ENCODE measurements at regions not wholly inside any gene's neighbourhood (a gene's known extent, or its start where the extent isn't known, plus 50 kb on each side); places are given as distances from the start of the nearest gene placed in this dataset.

DNA sequence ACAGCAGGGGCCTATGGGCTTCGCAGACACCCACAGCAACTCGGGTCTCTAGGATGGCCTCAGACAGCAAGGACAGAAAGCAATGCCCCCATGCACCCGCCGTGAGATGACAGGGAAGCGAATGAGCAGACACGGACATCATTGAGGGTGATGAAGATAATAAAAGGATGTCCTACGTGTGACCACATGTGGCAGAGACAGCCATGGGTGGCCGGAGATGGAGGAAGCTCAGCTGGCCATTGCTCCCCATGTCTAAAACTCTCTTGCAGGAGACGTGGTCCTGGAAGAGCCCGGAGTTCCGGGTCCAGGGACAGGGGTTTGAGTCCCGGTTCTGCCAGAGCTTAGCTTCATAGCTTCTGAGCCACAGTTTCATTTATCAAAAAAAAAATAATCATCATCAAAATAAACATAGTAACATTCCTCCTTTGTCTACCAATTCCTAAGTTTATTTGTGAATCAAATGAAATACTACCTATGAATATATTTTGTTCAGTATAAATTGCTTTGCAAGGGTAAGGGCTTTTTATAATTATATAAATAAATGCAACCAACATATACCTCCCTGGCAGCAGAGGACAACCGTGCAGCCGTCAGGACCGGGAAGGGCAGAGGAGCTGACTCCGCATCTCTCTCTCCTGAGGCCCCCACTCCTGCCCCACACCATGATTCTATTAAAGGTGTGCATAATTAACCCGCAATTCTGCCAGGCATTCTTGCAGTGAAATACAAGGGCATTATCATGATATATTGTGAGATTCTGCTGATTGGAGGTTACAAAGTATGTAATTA, 401.4 kb upstream of the MYT1L start:
- ATAC-seq = no peak
- intact Hi-C loops (cut with DNase I) = loop anchor here in 1 of 2 donors (10.0 kb wide), 1 partner anchor 1052 kb away; no protein-coding TSS in a partner anchor
- TF ChIP-seq, protein P1, sequence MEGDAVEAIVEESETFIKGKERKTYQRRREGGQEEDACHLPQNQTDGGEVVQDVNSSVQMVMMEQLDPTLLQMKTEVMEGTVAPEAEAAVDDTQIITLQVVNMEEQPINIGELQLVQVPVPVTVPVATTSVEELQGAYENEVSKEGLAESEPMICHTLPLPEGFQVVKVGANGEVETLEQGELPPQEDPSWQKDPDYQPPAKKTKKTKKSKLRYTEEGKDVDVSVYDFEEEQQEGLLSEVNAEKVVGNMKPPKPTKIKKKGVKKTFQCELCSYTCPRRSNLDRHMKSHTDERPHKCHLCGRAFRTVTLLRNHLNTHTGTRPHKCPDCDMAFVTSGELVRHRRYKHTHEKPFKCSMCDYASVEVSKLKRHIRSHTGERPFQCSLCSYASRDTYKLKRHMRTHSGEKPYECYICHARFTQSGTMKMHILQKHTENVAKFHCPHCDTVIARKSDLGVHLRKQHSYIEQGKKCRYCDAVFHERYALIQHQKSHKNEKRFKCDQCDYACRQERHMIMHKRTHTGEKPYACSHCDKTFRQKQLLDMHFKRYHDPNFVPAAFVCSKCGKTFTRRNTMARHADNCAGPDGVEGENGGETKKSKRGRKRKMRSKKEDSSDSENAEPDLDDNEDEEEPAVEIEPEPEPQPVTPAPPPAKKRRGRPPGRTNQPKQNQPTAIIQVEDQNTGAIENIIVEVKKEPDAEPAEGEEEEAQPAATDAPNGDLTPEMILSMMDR (IDR thresholded peaks at IDR 0.05) = no peak
- no peak for DNase-seq
- no peak overlapping the region for H3K27ac ChIP-seq
- H3K27me3 ChIP-seq (ENCODE audit: insufficient read depth in 3 of 3, low read length in 2 of 3) = no peaks in the 10 kb centered on the region
- WGBS, 3 donors = 82 to 83% (median 83%) methylated on average over 17 of the region's 17 CpGs
- no peaks in the 10 kb centered on the region for H3K4me1 ChIP-seq
- no peaks in the 10 kb centered on the region for H3K36me3 ChIP-seq (ENCODE audit: insufficient read depth in 1 of 2, low read depth in 1 of 2)
- no peaks in the 10 kb centered on the region for H3K9me3 ChIP-seq
- H3K4me3 ChIP-seq = no peak overlapping the region

DNA sequence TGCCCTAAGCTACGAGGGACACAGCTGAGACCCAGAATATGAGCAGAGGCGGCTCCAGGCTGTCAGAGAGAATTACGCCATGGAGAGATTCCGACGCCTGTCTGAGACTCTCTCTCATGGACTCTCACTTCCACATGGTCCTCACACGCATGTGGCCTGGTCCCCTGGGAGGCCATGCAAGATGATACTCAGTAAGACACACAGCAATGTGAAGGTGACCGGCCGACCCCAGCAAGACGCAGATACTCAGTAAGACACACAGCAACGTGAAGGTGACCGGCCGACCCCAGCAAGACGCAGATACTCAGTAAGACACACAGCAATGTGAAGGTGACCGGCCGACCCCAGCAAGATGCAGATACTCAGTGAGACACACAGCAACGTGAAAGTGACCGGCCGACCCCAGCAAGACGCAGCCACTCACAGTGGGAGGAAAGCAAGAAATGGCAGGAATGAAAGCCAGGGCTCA, 400.8 kb upstream of the MYT1L start:
- ATAC-seq = no peak
- Histone ChIP-seq H3K36me3 (ENCODE audit: insufficient read depth in 1 of 2, low read depth in 1 of 2) (no peaks in the 10 kb centered on the region), H3K27ac (no peak overlapping the region), H3K4me1 (no peaks in the 10 kb centered on the region), H3K27me3 (ENCODE audit: insufficient read depth in 3 of 3, low read length in 2 of 3) (no peaks in the 10 kb centered on the region), H3K9me3 (no peaks in the 10 kb centered on the region), H3K4me3 (no peak overlapping the region)
- no peak for DNase-seq
- WGBS, 3 donors = 70 to 80% (median 74%) methylated on average over 19 of the region's 19 CpGs
- TF ChIP-seq, protein P1 (IDR thresholded peaks at IDR 0.05) = no peak
- intact Hi-C loops (cut with DNase I) = loop anchor here in 1 of 2 donors (10.0 kb wide), 1 partner anchor 1053 kb away; no protein-coding TSS in a partner anchor

DNA sequence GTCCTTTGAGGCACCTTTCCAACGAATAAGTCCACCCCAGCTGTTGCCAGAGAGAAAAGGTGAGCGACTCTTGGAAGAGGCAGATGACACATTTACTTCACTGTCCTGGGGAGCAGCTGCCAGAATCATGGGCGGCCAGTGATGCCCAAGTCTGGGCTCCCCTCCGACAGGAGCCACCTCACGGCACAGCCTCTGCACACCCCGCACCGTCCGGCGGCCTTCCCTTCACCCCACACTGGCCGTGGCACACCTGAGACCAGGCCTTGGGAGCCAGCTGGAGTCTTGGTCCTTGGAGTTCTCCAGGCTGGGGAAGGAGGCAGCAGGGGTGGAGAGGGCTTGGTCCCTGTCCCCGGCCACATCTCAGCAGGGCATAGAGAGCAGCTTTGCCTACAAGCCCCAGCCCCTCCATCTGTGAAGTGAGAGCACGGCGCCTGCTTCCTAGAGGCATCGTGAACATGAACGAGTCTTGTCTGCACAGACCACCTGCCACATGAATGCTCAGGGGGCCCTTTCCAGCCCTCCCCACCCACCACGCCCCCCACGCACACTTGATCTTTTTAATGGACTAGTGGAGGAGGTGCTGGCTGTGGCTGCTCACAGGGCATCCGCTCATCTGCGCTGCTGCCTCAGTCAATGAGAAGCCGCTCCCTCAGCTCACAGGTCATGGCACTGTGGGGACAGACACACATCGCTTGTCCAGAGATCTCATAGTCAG, 400.2 kb upstream of the MYT1L start:
- H3K4me3 ChIP-seq = no peak overlapping the region
- DNase-seq = no peak
- ATAC-seq = no peak
- intact Hi-C loops (cut with DNase I) = loop anchor here in 1 of 2 donors (10.0 kb wide), 1 partner anchor 1054 kb away; no protein-coding TSS in a partner anchor
- H3K4me1 ChIP-seq = no peaks in the 10 kb centered on the region
- H3K9me3 ChIP-seq = no peaks in the 10 kb centered on the region
- 81 to 87% (median 83%) methylated on average over 21 of the region's 21 CpGs for WGBS, 3 donors
- H3K27me3 ChIP-seq (ENCODE audit: insufficient read depth in 3 of 3, low read length in 2 of 3) = no peaks in the 10 kb centered on the region
- TF ChIP-seq, protein P1 (IDR thresholded peaks at IDR 0.05) = no peak
- no peak overlapping the region for H3K27ac ChIP-seq
- H3K36me3 ChIP-seq (ENCODE audit: insufficient read depth in 1 of 2, low read depth in 1 of 2) = no peaks in the 10 kb centered on the region

DNA sequence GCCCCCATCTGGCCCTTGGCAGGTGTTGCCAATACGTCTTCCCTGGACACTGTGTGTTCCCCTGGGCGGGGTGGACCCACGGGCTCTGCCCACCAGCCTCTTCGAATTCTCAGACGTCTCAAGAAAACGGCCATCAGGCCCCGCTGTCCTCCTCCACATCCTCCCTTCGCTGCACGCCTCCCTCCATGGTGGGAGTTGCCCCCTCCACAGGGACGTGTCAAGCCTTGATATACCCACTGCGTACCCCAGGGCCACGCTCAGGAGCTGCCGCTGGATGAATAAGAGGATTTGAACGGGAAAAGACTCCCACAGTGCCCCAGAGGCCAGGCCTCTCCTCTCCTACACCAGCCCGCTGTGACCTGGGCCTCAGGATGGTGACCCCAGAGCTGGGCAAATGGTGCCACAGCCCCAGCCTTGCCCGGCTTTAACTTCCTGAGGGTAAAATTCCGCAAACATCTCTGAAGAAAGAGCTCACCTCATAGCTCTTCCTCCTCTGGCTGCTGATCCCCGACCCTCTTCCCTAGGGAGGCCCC, 399.3 kb upstream of the MYT1L start:
- Histone ChIP-seq H3K36me3 (ENCODE audit: insufficient read depth in 1 of 2, low read depth in 1 of 2) (no peaks in the 10 kb centered on the region), H3K4me3 (no peak overlapping the region), H3K9me3 (no peaks in the 10 kb centered on the region), H3K27ac (no peak overlapping the region), H3K27me3 (ENCODE audit: insufficient read depth in 3 of 3, low read length in 2 of 3) (no peaks in the 10 kb centered on the region), H3K4me1 (no peaks in the 10 kb centered on the region)
- TF ChIP-seq, protein P1 (IDR thresholded peaks at IDR 0.05) = no peak
- WGBS, 3 donors = 84 to 87% (median 85%) methylated on average over 18 of the region's 18 CpGs
- intact Hi-C loops (cut with DNase I) = loop anchor here in 1 of 2 donors (10.0 kb wide), 1 partner anchor 1054 kb away; no protein-coding TSS in a partner anchor
- DNase-seq (no peak), ATAC-seq (no peak)
